CD4-positive, alpha-beta T cell (primary cell): ENCODE measurements at regions not wholly inside any gene's neighbourhood (a gene's known extent, or its start where the extent isn't known, plus 50 kb on each side); places are given as distances from the start of the nearest gene placed in this dataset.

Source experiments
- ATAC-seq: fragments of 200-7000 bp; cut with Tn5 transposase; one replicate; pipeline ENCODE4 v1.10.0; 2022; ENCODE audit warnings: mild to moderate bottlenecking; ENCODE audit not compliant: poor library complexity
- CTCF ChIA-PET: fragments of 350-600 bp; sonication (Branson Sonifier 250); formaldehyde crosslinking; loops from one replicate; lab custom pipeline; 2021; ENCODE audit warnings: antibody characterized with exemption, inconsistent platforms; lab: Charles Lee
- POLR2A ChIA-PET: fragments of 350-600 bp; sonication (Branson Sonifier 250); formaldehyde crosslinking; loops from one replicate; lab custom pipeline; 2021; ENCODE audit warnings: antibody characterized with exemption, inconsistent platforms; lab: Charles Lee
- DNase-seq, 14 experiments: peaks; one replicate each; pipeline ENCODE4 v3.0.0-alpha.2; 2013 to 2020; ENCODE audit warnings: mixed read lengths in 2 of 14
- H3K27ac ChIP-seq, 2 donors: one replicate each; pipeline versions ENCODE4 v1.5.1 to v1.7.0; 2013; ENCODE audit warnings: low read length in 2 of 2, low read depth in 1 of 2, mild to moderate bottlenecking in 1 of 2
- H3K27me3 ChIP-seq, 2 experiments: 1 replicate in 1 of 2; 2 replicates in 1 of 2; pipeline versions ENCODE4 v1.6.1 to v1.7.0; 2013; ENCODE audit warnings: low read length in 2 of 2, control low read depth in 1 of 2, mild to moderate bottlenecking in 1 of 2, moderate library complexity in 1 of 2; ENCODE audit not compliant: insufficient read depth in 2 of 2, control insufficient read depth in 1 of 2
- H3K36me3 ChIP-seq: one replicate; pipeline ENCODE4 v1.6.1; 2013; ENCODE audit warnings: low read length, control low read depth; ENCODE audit not compliant: insufficient read depth
- H3K4me1 ChIP-seq: one replicate; pipeline ENCODE4 v1.6.1; 2013; ENCODE audit warnings: low read length, control low read depth; ENCODE audit not compliant: insufficient read depth
- H3K4me3 ChIP-seq: one replicate; pipeline ENCODE4 v1.5.1; 2013; ENCODE audit warnings: mild to moderate bottlenecking, low read length, moderate library complexity
- H3K9me3 ChIP-seq, 2 experiments: 1 replicate in 1 of 2; 2 replicates in 1 of 2; pipeline versions ENCODE4 v1.6.1 to v1.7.0; 2013; ENCODE audit warnings: low read length in 2 of 2, mild to moderate bottlenecking in 2 of 2, control low read depth in 1 of 2, moderate library complexity in 1 of 2; ENCODE audit not compliant: control insufficient read depth in 1 of 2, insufficient read depth in 1 of 2
- H3K27ac Mint-ChIP-seq: one replicate; pipeline ENCODE4 v1.8.0; 2020; ENCODE audit warnings: mixed read lengths
- H3K27me3 Mint-ChIP-seq: one replicate; pipeline ENCODE4 v1.8.0; 2021; ENCODE audit warnings: mixed read lengths
- H3K36me3 Mint-ChIP-seq: one replicate; pipeline ENCODE4 v1.8.0; 2021; ENCODE audit warnings: low read depth, mixed read lengths
- H3K4me1 Mint-ChIP-seq: one replicate; pipeline ENCODE4 v1.8.0; 2021; ENCODE audit warnings: low read depth, mixed read lengths
- H3K4me3 Mint-ChIP-seq: one replicate; pipeline ENCODE4 v1.8.0; 2020; ENCODE audit warnings: mild to moderate bottlenecking, mixed read lengths
- H3K9me3 Mint-ChIP-seq: one replicate; pipeline ENCODE4 v1.8.0; 2020; ENCODE audit warnings: mixed read lengths
- CTCF ChIP-seq: fragments of 200-600 bp; IDR thresholded peaks from one replicate; pipeline ENCODE4 v1.8.0; 2022; ENCODE audit warnings: antibody characterized with exemption, mild to moderate bottlenecking
- intact Hi-C, 2 experiments: fragments of 100-400 bp; cut with DNase I in 1 of 2; cut with micrococcal nuclease in 1 of 2; formaldehyde crosslinking; loops; one replicate each; pipeline versions ENCODE4 v1.15.1 to v1.9.0; 2023 to 2025; cut with DNase I, micrococcal nuclease

GRCh38 chr2:40639320-40639719 lies 187.4 kb upstream of the SLC8A1 start:
- Mint-ChIP-seq H3K27me3 (no peaks in the 10 kb centered on the region), H3K4me3 (no peak overlapping the region), H3K4me1 (no peaks in the 10 kb centered on the region), H3K9me3 (no peaks in the 10 kb centered on the region), H3K27ac (no peak overlapping the region), H3K36me3 (no peaks in the 10 kb centered on the region)
- H3K4me1 ChIP-seq = no peaks in the 10 kb centered on the region
- no peaks in the 10 kb centered on the region for H3K9me3 ChIP-seq
- H3K27ac ChIP-seq = no peak overlapping the region
- CTCF ChIA-PET = no interaction called here
- DNase-seq = no peak
- H3K27me3 ChIP-seq = no peaks in the 10 kb centered on the region
- no peak overlapping the region for H3K4me3 ChIP-seq
- ATAC-seq = no peak
- intact Hi-C loops = no loop called here
- POLR2A ChIA-PET = no interaction called here
- TF ChIP-seq CTCF = no peak
- H3K36me3 ChIP-seq = no peaks in the 10 kb centered on the region

DNA sequence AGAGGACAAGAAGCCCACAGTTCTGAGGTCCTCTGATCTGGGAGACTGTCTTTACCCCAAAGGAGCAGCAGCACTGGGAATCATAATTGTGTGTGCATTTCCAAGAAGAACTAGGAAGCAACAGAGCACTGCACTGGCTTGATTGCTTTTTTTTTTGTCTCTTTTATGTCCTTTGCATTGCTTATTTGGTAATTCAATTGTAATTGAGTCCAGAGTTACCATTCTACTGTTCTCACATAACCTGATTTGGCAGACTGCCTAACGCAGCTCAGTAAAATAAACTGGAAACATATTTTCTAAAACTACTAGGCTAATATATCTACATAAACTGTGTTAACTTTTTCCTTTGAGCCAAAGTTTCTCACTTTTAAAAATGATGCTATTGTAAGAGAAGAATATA lies 190.3 kb upstream of the SLC8A1 start:
- DNase-seq (no peak), ATAC-seq (no peak)
- Mint-ChIP-seq H3K9me3 (no peaks in the 10 kb centered on the region), H3K27me3 (no peaks in the 10 kb centered on the region), H3K27ac (no peak overlapping the region), H3K4me3 (no peak overlapping the region), H3K4me1 (no peaks in the 10 kb centered on the region), H3K36me3 (no peaks in the 10 kb centered on the region)
- Histone ChIP-seq H3K27me3 (no peaks in the 10 kb centered on the region), H3K27ac (no peak overlapping the region), H3K9me3 (peaks cover 0 to 6% of the 10 kb centered on the region in 2 experiments), H3K4me3 (no peak overlapping the region), H3K4me1 (no peaks in the 10 kb centered on the region), H3K36me3 (no peaks in the 10 kb centered on the region)
- no peak for TF ChIP-seq CTCF
- ChIA-PET CTCF (no interaction called here), POLR2A (no interaction called here)
- intact Hi-C loops = loop anchor here in 1 of 2 experiments (1.0 kb wide), 1 partner anchor 79 kb away; no protein-coding TSS in a partner anchor

- POLR2A ChIA-PET = no interaction called here
- no peaks in the 10 kb centered on the region for H3K36me3 Mint-ChIP-seq
- H3K9me3 ChIP-seq = peaks cover 0 to 6% of the 10 kb centered on the region in 2 experiments
- intact Hi-C loops = loop anchor here in 1 of 2 experiments (1.0 kb wide), 1 partner anchor 79 kb away; no protein-coding TSS in a partner anchor
- no peaks in the 10 kb centered on the region for H3K4me1 Mint-ChIP-seq
- TF ChIP-seq CTCF = no peak
- H3K27me3 ChIP-seq = no peaks in the 10 kb centered on the region
- H3K4me1 ChIP-seq = no peaks in the 10 kb centered on the region
- CTCF ChIA-PET = no interaction called here
- H3K27me3 Mint-ChIP-seq = no peaks in the 10 kb centered on the region
- ATAC-seq (no peak), DNase-seq (no peak)
- no peaks in the 10 kb centered on the region for H3K36me3 ChIP-seq
- no peak overlapping the region for H3K27ac ChIP-seq
- no peak overlapping the region for H3K4me3 Mint-ChIP-seq
- H3K4me3 ChIP-seq = no peak overlapping the region
- H3K9me3 Mint-ChIP-seq = no peaks in the 10 kb centered on the region
- no peak overlapping the region for H3K27ac Mint-ChIP-seq
Measured at GRCh38 chr2:40642726-40643125, 190.8 kb upstream of the SLC8A1 start.
